HG02623 (cell line): ENCODE measurements at regions not wholly inside any gene's neighbourhood (a gene's known extent, or its start where the extent isn't known, plus 50 kb on each side); places are given as distances from the start of the nearest gene placed in this dataset.

Experiments used
- ATAC-seq: cut with Tn5 transposase; IDR thresholded peaks from one replicate; pipeline ENCODE4 v1.9.1; 2021; ENCODE audit warnings: moderate library complexity; ENCODE audit not compliant: unreplicated experiment

DNA sequence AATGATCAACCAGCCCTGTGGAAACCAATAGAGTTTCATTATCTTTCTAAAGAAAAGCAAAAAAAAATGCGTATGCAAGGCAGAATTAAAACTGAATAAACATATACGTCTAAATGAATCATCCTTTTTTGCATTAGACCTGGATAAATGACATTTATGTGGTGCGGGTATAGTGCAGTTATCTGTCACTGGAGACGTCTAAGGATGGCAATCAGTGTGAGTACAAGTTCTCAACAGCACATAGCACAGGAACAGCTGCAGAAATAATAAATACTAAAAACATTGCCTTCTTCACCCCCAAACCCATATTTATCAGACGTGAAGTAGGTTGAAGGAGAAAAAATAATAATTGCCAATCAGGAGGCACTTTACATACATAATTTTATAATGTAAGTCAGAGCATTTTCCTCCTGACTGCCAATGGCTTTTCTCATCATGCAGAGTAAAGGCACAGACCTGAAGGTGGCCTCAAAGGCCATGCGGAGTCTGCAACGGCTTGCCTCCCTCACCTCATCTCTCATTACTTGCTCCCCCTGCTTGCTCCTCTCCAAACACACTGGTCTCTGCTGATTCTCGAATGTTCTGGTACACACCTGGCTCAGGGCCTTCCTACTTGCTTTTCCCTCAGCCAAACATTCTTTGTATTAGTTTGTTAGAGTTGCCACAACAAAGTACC is 574.7 kb upstream of the PLXNA2 start:
- no peak for ATAC-seq

GRCh38 chr1:208820580-208821212 is 576.5 kb upstream of the PLXNA2 start:
- no peak for ATAC-seq

DNA sequence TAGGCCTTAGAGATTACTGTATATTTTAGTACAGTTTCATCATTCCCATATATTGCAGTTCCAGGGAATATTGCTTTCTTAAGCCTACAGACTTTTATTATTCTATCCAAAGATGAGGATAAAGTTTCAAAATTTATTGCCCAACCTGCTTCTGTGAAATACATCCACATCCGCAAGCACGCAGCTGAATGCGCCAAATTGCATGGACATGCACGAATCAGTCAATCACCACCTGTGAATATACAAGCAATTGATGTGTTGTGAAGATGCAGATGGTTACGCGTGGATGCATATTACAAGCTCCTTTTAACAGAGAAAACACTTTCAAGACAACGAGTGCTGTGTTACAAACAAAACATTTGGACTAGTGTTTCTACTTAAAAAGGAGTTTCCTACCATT is 577.8 kb upstream of the PLXNA2 start:
- ATAC-seq = no peak

DNA sequence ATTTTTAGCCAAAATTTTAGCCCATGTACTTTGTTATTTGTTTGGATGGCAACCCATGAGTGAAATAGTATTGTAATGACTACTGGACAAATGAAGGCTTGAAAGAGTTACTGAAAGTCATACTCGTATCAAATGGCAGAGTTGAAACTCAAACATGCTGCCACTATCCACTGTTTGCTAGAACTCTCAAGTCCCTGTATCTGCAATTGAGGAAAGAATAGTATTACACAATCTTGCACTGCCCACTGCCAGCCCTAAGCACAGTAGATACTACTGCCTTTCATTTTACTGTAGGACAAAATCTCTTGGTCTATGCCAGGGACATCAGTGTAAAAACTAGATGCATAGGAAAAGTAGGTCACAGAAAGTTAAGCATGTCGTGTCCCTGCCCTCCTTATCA is 581.1 kb upstream of the PLXNA2 start:
- ATAC-seq = no peak

- ATAC-seq = no peak
These were observed 585.4 kb upstream of the PLXNA2 start for GRCh38 chr1:208829595-208829994.

DNA sequence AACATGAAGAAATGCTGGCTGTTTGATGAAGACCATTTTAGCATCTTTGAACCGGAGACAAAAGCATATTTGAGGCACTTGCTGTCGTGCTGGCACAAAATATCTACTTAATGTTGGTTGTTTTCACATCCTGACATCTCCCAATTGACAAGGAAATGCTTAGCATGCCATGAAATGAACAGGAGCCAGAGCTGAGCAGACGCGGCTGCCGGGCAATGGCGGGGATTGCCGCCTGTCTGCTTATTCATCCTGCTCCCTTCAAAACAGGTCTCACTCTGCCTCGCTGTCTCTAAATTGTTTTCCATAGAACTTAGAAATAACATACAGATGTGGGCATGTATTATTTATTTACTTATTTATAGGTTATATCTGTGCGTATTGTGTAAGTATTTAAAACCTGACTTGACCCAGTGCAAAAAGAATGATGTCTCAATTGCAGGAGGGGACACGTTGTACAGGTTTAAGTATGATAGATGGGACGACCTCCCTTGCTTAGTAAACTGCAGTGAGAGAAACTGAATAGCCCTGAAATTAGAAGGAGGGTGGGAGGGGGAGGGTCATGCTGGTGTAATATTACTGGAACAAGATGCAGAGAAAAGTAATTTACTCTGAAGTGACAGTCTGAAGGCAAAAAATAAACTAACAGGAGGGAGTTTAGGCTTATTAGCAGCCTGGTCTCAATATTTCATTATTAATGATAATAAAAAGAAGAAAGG is 590.4 kb upstream of the PLXNA2 start:
- ATAC-seq = no peak

DNA sequence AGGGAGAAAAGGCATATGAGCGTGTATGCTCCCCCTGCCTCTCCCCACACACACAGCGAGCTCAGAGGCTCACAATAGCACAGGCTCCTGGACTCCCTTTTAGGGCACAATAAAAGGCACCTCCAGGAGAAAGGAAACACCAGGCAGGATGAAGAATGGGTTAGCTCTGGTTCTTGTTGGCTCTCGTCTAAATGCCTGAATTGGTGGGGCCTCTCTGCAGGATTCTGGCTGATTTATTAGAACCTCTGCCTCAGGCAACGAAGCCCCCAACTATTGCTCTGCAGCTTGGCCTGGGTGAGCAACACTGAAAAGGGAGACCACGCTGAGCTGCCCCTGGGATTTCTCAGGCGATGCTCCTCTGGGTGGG is 590.9 kb upstream of the PLXNA2 start:
- no peak for ATAC-seq

DNA sequence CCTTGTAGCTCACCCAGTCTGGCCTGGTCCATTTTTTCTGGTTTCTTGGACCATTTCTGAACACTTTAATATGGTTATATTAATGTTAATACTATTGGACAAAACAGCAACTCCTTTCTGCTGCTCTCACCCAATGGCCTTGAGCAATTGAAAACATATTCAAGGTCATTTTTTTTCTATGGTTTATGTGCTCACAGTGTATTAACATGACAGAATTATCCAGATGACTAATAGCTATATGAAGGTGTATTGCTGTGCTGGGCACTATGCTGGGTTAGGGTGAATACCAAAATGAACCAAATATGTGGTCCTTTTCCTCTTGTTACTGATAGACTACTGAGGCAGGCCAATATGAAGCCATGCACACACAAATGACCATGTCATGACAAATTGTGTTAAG is 591.6 kb upstream of the PLXNA2 start:
- ATAC-seq = no peak

GRCh38 chr1:208837242-208837641 is 593.1 kb upstream of the PLXNA2 start:
- ATAC-seq = no peak

- ATAC-seq = no peak
These were observed 597.3 kb upstream of the PLXNA2 start for GRCh38 chr1:208841436-208841835.

DNA sequence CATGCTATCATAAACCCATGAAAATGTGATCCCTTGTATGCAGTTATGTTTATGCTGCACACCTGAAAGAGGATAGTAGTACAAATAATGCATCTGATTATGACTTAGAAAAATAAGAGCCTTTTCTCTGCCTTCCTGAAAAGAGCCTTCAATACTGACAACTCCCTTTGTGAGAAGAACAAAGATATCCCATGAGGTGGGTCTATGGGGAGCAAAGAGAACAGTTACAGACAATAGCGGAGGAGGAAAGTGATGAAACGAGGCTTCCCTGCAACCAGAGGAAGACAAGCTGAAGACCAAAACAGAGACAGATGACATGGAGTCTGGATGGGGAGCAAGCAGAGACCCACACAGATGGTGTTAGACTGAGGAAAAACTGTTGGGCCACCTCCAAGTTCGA is 598.3 kb upstream of the PLXNA2 start:
- ATAC-seq = no peak

DNA sequence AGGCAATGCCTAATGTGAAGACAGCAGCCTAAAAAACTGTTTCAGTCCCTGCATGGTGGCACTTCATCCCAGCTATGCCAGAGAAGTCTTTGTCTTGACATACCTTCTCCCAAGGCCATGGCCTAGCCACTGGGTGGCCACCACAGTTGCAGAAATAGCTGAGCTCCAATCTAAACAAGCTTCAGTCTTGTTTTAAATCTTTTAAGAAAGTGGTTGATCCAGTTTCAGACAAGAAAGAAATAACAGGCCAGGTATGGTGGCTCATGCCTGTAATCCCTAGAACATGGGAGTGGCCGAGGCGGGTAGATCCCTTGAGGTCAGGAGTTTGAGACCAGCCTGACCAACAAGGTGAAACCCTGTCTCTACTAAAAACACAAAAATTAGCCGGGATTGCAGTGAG is 600.0 kb upstream of the PLXNA2 start:
- no peak for ATAC-seq

DNA sequence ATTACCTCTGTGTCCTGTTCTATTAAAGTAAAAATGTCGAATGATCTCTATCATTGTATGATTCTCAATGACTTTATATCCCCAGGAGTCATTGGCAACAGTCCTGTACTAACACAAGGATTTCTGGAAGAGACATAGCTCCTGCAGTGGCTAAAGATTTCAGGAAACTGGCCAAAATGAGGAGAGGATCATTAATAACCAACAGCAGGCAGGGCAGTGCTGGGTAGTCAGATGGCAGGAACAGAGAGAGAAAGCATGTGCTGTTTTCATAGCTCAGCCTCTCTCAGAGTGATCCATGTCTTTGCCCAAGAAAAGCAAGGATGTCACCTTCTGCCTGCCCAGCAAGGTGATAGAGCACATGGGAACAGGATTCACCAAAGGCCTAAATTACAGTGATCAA is 604.7 kb upstream of the PLXNA2 start:
- ATAC-seq = no peak

DNA sequence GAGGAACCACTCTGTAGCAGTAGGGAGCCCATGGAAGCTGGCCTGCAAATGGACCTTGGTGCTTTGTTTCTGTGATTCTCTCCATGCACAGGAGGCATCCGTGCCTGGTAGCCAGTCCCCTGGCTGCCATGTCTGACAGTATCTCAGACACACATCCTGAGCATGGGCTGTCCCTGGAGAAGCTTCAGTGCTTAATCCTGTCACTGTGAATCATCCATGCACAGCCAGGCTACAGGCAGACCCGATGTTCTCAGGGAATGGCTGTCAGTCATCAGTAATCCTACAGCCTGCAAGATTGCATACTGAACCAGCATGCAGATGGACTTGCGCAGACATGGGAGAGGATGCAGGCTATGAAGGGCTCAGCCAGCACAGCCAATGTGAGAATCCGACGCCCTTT is 606.3 kb upstream of the PLXNA2 start:
- no peak for ATAC-seq

DNA sequence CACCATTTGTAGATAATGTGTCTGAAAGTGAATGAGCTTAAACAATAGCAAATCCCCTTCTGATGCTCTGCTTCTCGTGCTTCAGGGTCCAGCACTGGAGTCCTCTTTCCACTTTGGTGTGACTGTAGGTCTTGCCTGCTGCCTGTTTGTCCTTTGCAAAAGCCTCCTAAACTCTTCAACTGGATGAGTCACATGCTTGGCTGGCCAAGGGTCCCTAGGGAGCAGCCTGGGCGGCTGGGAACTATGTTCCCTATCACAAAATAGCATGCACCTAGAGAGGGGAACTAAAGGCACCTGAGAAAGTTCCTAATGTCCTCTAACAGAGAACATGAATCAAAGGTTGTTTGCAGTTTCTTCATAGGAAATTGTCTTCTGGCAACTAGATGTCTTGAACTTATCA is 607.2 kb upstream of the PLXNA2 start:
- ATAC-seq = no peak

- no peak for ATAC-seq
These were observed 608.7 kb upstream of the PLXNA2 start for GRCh38 chr1:208852911-208853310.

GRCh38 chr1:208855403-208855802 is 611.2 kb upstream of the PLXNA2 start:
- peak; percentile 73 for ATAC-seq

- ATAC-seq = no peak
These were observed 613.3 kb upstream of the PLXNA2 start for GRCh38 chr1:208857465-208857864.

DNA sequence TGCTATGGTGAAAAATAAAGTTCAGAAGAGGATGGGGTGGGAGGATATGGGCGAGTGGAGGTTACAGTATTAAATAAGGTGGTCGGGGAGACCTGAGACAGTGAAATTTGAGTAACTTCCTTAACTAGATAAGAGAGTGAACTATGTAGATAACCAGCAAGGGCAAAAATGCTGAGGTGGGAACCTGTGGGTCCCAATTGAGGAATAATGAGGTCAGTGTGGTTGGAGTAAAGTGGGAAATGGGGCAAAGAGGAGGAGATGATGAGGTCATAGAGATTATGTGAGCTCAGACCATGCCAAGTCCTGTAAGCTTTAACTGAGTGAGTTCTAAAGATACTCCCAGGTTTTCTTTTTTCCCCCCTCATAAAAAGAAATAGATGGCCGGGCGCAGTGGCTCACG is 614.6 kb upstream of the PLXNA2 start:
- no peak for ATAC-seq

DNA sequence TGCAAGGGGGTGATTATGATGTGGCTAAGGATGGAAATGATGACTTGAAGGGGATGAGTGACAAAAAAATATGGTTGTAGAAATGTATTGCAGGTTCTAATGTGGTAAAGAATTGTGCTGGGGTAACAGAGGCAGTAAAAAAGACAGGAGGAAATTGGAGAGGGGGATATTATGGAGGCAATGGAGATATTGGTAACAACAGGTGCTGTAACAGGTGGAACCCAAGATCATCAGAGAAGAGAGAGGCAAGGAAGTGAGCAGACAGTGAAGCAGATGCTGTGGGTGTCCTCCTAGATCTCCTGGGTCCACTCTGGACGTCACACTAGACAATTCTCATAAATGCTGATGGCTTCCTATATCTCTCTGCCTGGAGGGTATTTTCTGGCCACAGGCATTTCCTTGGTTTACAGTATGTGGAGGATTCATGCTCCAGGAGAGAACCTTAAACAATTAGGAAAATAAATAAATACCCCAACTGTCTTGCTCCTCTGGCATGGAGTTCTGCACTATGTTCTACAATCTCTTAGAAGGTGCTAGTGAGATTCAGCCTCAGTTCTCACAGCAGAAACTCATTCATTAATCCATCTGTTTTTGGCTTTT is 620.3 kb upstream of the PLXNA2 start:
- ATAC-seq = no peak

- no peak for ATAC-seq
These were observed 622.3 kb upstream of the PLXNA2 start for GRCh38 chr1:208866386-208866955.

DNA sequence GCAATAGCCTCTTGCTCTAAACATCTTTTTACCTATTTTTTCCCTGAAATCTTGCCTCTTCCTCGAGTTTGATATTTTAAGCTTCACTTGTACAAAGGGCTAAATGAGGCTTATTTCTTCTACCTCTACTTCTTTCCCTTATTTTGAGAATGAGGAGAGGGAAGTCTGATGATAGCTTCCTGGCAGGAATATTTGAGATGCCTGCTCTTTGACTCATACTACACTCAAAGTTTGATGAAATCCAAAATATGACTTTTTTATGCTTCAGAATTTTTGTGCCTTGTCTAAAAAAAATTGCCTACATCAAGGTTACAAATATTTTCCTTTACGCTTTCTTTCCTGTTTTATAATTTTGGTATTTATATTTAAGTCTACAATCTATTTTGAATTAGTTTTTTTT is 624.4 kb upstream of the PLXNA2 start:
- ATAC-seq = no peak
